ENCODE measurements at regions not wholly inside any gene's neighbourhood (a gene's known extent, or its start where the extent isn't known, plus 50 kb on each side); places are given as distances from the start of the nearest gene placed in this dataset.

GRCh38 chr11:70012134-70012733 lies 65.9 kb upstream of the ANO1 start:
- TF ChIP-seq POLR2A (IDR thresholded peaks at IDR 0.05; ENCODE audit: low read depth, low read length) = no peak
- no peak for TF ChIP-seq POLR2AphosphoS5 (IDR thresholded peaks at IDR 0.05; ENCODE audit: low read depth, low read length)
- TF ChIP-seq TAF1 (IDR thresholded peaks at IDR 0.05; ENCODE audit: borderline replicate concordance, low read depth, low read length) = no peak
